ENCODE measurements at regions not wholly inside any gene's neighbourhood (a gene's known extent, or its start where the extent isn't known, plus 50 kb on each side); places are given as distances from the start of the nearest gene placed in this dataset.
"Not testable (repeated sequence)": the region's sequence is repeated elsewhere in the genome, so short reads cannot be mapped to it uniquely, and the experiment has no call there.

- DNase-seq = not testable (repeated sequence)
Observed at GRCh38 chr1:149234926-149235914, 131.9 kb upstream of the NBPF9 start.

GRCh38 chr1:149237515-149237914, 134.2 kb upstream of the NBPF9 start:
- DNase-seq = not testable (repeated sequence)

- DNase-seq = not testable (repeated sequence)
Observed at GRCh38 chr1:149239897-149240508, 136.7 kb upstream of the NBPF9 start.

GRCh38 chr1:149240530-149240929, 137.2 kb upstream of the NBPF9 start:
- DNase-seq = not testable (repeated sequence)

- not testable (repeated sequence) for DNase-seq
Observed at GRCh38 chr1:149241272-149241671, 137.9 kb upstream of the NBPF9 start.

GRCh38 chr1:149243572-149243971, 140.2 kb upstream of the NBPF9 start:
- DNase-seq = not testable (repeated sequence)

- DNase-seq = not testable (repeated sequence)
Observed at GRCh38 chr1:149244621-149245020, 141.3 kb upstream of the NBPF9 start.

GRCh38 chr1:149246212-149246611, 142.9 kb upstream of the NBPF9 start:
- DNase-seq = not testable (repeated sequence)

- not testable (repeated sequence) for DNase-seq
Observed at GRCh38 chr1:149248610-149249009, 145.3 kb upstream of the NBPF9 start.

GRCh38 chr1:149249850-149250467, 146.6 kb upstream of the NBPF9 start:
- DNase-seq = not testable (repeated sequence)

- DNase-seq = not testable (repeated sequence)
Observed at GRCh38 chr1:149254894-149255847, 151.8 kb upstream of the NBPF9 start.

GRCh38 chr1:149260284-149260683, 156.9 kb upstream of the NBPF9 start:
- not testable (repeated sequence) for DNase-seq

GRCh38 chr1:149260736-149261340, 157.5 kb upstream of the NBPF9 start:
- DNase-seq = not testable (repeated sequence)

GRCh38 chr1:149267287-149267686, 163.9 kb upstream of the NBPF9 start:
- DNase-seq = not testable (repeated sequence)

- not testable (repeated sequence) for DNase-seq
Observed at GRCh38 chr1:149269001-149269702, 165.8 kb upstream of the NBPF9 start.

GRCh38 chr1:149269833-149270232, 166.5 kb upstream of the NBPF9 start:
- not testable (repeated sequence) for DNase-seq

GRCh38 chr1:149274493-149274892, 171.1 kb upstream of the NBPF9 start:
- DNase-seq = not testable (repeated sequence)

- not testable (repeated sequence) for DNase-seq
Observed at GRCh38 chr1:149275802-149276201, 172.5 kb upstream of the NBPF9 start.

- DNase-seq = not testable (repeated sequence)
Observed at GRCh38 chr1:149276496-149276895, 173.1 kb upstream of the NBPF9 start.

GRCh38 chr1:149278156-149278555, 174.8 kb upstream of the NBPF9 start:
- not testable (repeated sequence) for DNase-seq

- not testable (repeated sequence) for DNase-seq
Observed at GRCh38 chr1:149279015-149279414, 175.7 kb upstream of the NBPF9 start.

Data from inflammatory macrophage treated with lipopolysaccharide for 1 hour (primary cell).